H9 (cell line): ENCODE measurements at regions not wholly inside any gene's neighbourhood (a gene's known extent, or its start where the extent isn't known, plus 50 kb on each side); places are given as distances from the start of the nearest gene placed in this dataset.
"Not testable (repeated sequence)": the region's sequence is repeated elsewhere in the genome, so short reads cannot be mapped to it uniquely, and the experiment has no call there.

Experiments
- DNase-seq: peaks from one replicate; pipeline ENCODE4 v3.0.0-alpha.2; 2017
- H2AFZ ChIP-seq: one replicate; pipeline ENCODE4 v1.6.1; 2013; ENCODE audit warnings: mild to moderate bottlenecking, low read length, control low read depth, moderate library complexity
- H2AK5ac ChIP-seq: 2 replicates; pipeline ENCODE4 v1.6.1; 2013; ENCODE audit warnings: low read length, control low read depth, mixed read lengths; ENCODE audit not compliant: insufficient read length
- H2BK120ac ChIP-seq: one replicate; pipeline ENCODE4 v1.6.1; 2013; ENCODE audit warnings: low read depth, mild to moderate bottlenecking, low read length, control low read depth, inconsistent platforms; ENCODE audit not compliant: poor library complexity, severe bottlenecking
- H2BK12ac ChIP-seq: 2 replicates; pipeline ENCODE4 v1.6.1; 2013; ENCODE audit warnings: low read length, control low read depth, mixed read lengths, low read depth; ENCODE audit not compliant: insufficient read length
- H2BK15ac ChIP-seq: 2 replicates; pipeline ENCODE4 v1.6.1; 2013; ENCODE audit warnings: low read depth, low read length, control low read depth
- H2BK20ac ChIP-seq: one replicate; pipeline ENCODE4 v1.6.1; 2013; ENCODE audit warnings: low read depth, mild to moderate bottlenecking, low read length, control low read depth, inconsistent platforms; ENCODE audit not compliant: poor library complexity, severe bottlenecking
- H2BK5ac ChIP-seq: 2 replicates; pipeline ENCODE4 v1.6.1; 2013; ENCODE audit warnings: low read length, control low read depth, mixed read lengths; ENCODE audit not compliant: insufficient read length
- H3K14ac ChIP-seq: 2 replicates; pipeline ENCODE4 v1.6.1; 2013; ENCODE audit warnings: low read length, control low read depth; ENCODE audit not compliant: insufficient read depth
- H3K18ac ChIP-seq: 2 replicates; pipeline ENCODE4 v1.6.1; 2013; ENCODE audit warnings: low read depth, mild to moderate bottlenecking, mixed read lengths, low read length, control low read depth; ENCODE audit not compliant: insufficient read length
- H3K23ac ChIP-seq: 2 replicates; pipeline ENCODE4 v1.6.1; 2013; ENCODE audit warnings: low read length, control low read depth, mixed read lengths, low read depth; ENCODE audit not compliant: insufficient read length
- H3K23me2 ChIP-seq: 2 replicates; pipeline ENCODE4 v1.6.1; 2013; ENCODE audit warnings: low read depth, mild to moderate bottlenecking, mixed read lengths, low read length, control low read depth; ENCODE audit not compliant: insufficient read length, poor library complexity, severe bottlenecking
- H3K27ac ChIP-seq: 2 replicates; pipeline ENCODE4 v1.5.1; 2013; ENCODE audit warnings: low read length, control low read depth, mixed read lengths, low read depth; ENCODE audit not compliant: insufficient read length
- H3K27me3 ChIP-seq: 2 replicates; pipeline ENCODE4 v1.6.1; 2013; ENCODE audit warnings: low read length, control low read depth, inconsistent platforms; ENCODE audit not compliant: insufficient read depth
- H3K4ac ChIP-seq: 2 replicates; pipeline ENCODE4 v1.6.1; 2013; ENCODE audit warnings: low read depth, mild to moderate bottlenecking, control low read depth, inconsistent platforms, low read length, moderate library complexity
- H3K4me1 ChIP-seq: 2 replicates; pipeline ENCODE4 v1.6.1; 2013; ENCODE audit warnings: low read length, control low read depth, inconsistent platforms; ENCODE audit not compliant: insufficient read depth
- H3K4me2 ChIP-seq: 2 replicates; pipeline ENCODE4 v1.6.1; 2013; ENCODE audit warnings: low read length, control low read depth, mixed read lengths; ENCODE audit not compliant: insufficient read length, insufficient read depth
- H3K56ac ChIP-seq: 2 replicates; pipeline ENCODE4 v1.6.1; 2013; ENCODE audit warnings: low read depth, mild to moderate bottlenecking, mixed read lengths, low read length, control low read depth; ENCODE audit not compliant: insufficient read length
- H3K79me1 ChIP-seq: 2 replicates; pipeline ENCODE4 v1.6.1; 2013; ENCODE audit warnings: low read depth, mild to moderate bottlenecking, moderate library complexity, low read length, control low read depth, inconsistent platforms; ENCODE audit not compliant: insufficient read depth, poor library complexity, severe bottlenecking
- H3K79me2 ChIP-seq: 2 replicates; pipeline ENCODE4 v1.6.1; 2013; ENCODE audit warnings: low read length, control low read depth, inconsistent platforms; ENCODE audit not compliant: insufficient read depth
- H3K9ac ChIP-seq: 2 replicates; pipeline ENCODE4 v1.6.1; 2013; ENCODE audit warnings: low read length, control low read depth, mixed read lengths; ENCODE audit not compliant: insufficient read length; ENCODE audit errors: extremely low read depth
- H3K9me3 ChIP-seq: one replicate; pipeline ENCODE4 v1.6.1; 2013; ENCODE audit warnings: low read depth, low read length, inconsistent platforms; ENCODE audit not compliant: control insufficient read depth
- H3T11ph ChIP-seq: one replicate; pipeline ENCODE4 v1.6.1; 2013; ENCODE audit warnings: mild to moderate bottlenecking, low read length, control low read depth, inconsistent platforms
- H4K20me1 ChIP-seq: one replicate; pipeline ENCODE4 v1.6.1; 2013; ENCODE audit not compliant: control insufficient read depth, insufficient read length, insufficient read depth
- H4K5ac ChIP-seq: 2 replicates; pipeline ENCODE4 v1.6.1; 2013; ENCODE audit warnings: low read depth, mild to moderate bottlenecking, mixed read lengths, low read length, control low read depth; ENCODE audit not compliant: insufficient read length
- H4K8ac ChIP-seq: replicated peaks from 2 replicates; pipeline ENCODE4 v1.6.1; 2013; ENCODE audit warnings: low read length, control low read depth, mixed read lengths, low read depth; ENCODE audit not compliant: insufficient read length
- H4K91ac ChIP-seq: 2 replicates; pipeline ENCODE4 v1.6.1; 2013; ENCODE audit warnings: low read depth, mild to moderate bottlenecking, moderate library complexity, mixed read lengths, low read length, control low read depth; ENCODE audit not compliant: insufficient read length
- H3K27ac Mint-ChIP-seq, 3 experiments: 2 replicates in 2 of 3; 3 replicates in 1 of 3; pipeline ENCODE4 v1.8.0; 2020 to 2021; ENCODE audit warnings: mixed read lengths in 3 of 3, mild to moderate bottlenecking in 1 of 3, moderate library complexity in 1 of 3
- H3K27me3 Mint-ChIP-seq: 2 replicates; pipeline ENCODE4 v1.8.0; 2021; ENCODE audit warnings: low read depth, mild to moderate bottlenecking, moderate library complexity, mixed read lengths
- H3K36me3 Mint-ChIP-seq, 3 experiments: 2 replicates in 2 of 3; 3 replicates in 1 of 3; pipeline ENCODE4 v1.8.0; 2020 to 2021; ENCODE audit warnings: low read depth in 3 of 3, mixed read lengths in 3 of 3; ENCODE audit not compliant: insufficient read depth in 1 of 3
- H3K4me1 Mint-ChIP-seq, 2 experiments: 2 replicates each; pipeline ENCODE4 v1.8.0; 2020; ENCODE audit warnings: mixed read lengths in 2 of 2
- H3K4me3 Mint-ChIP-seq, 2 experiments: 2 replicates in 1 of 2; 3 replicates in 1 of 2; pipeline ENCODE4 v1.8.0; 2020 to 2021; ENCODE audit warnings: mild to moderate bottlenecking in 2 of 2, mixed read lengths in 2 of 2, moderate library complexity in 1 of 2
- H3K9me3 Mint-ChIP-seq, 2 experiments: 2 replicates in 1 of 2; 3 replicates in 1 of 2; pipeline ENCODE4 v1.8.0; 2020; ENCODE audit warnings: mild to moderate bottlenecking in 2 of 2, mixed read lengths in 2 of 2, moderate library complexity in 1 of 2
- CTCF ChIP-seq: fragments of 200-600 bp; sonication (generic); conservative IDR thresholded peaks from 3 replicates; pipeline ENCODE4 v1.8.0; 2021; ENCODE audit warnings: antibody characterized with exemption, mild to moderate bottlenecking
- WGBS: extraction: QIAGEN DNeasy Blood & Tissue Kit; methylation state at CpG from one replicate; pipeline ENCODE4 v1.1.7; 2013; ENCODE audit warnings: missing lambda C conversion rate, low lambda C conversion rate, mixed read lengths; ENCODE audit not compliant: insufficient read length; ENCODE audit errors: extremely low coverage; 5-methylcytosine and 5-hydroxymethylcytosine counted together

- Histone ChIP-seq H2AK5ac (no peak overlapping the region), H3K4me2 (no peak overlapping the region), H3K9ac (no peak overlapping the region), H4K20me1 (no peaks in the 10 kb centered on the region), H3K23ac (no peak overlapping the region), H3K27ac (no peak overlapping the region), H3K79me1 (no peaks in the 10 kb centered on the region), H2BK12ac (no peak overlapping the region), H2BK15ac (no peak overlapping the region), H4K5ac (no peak overlapping the region), H2AFZ (no peak overlapping the region), H3K9me3 (no peaks in the 10 kb centered on the region), H2BK5ac (no peak overlapping the region), H2BK120ac (no peak overlapping the region), H3K4me1 (no peaks in the 10 kb centered on the region), H3K79me2 (no peaks in the 10 kb centered on the region), H3K27me3 (no peaks in the 10 kb centered on the region), H3K14ac (no peak overlapping the region), H3K4ac (no peak overlapping the region), H3T11ph (no peak overlapping the region), H4K8ac (no peak overlapping the region), H3K56ac (no peak overlapping the region), H3K23me2 (no peaks in the 10 kb centered on the region), H4K91ac (no peak overlapping the region), H3K18ac (no peak overlapping the region), H2BK20ac (no peak overlapping the region)
- no peak overlapping the region for H3K4me3 Mint-ChIP-seq
- TF ChIP-seq CTCF, result no peak
- peaks cover 11 to 20% of the 10 kb centered on the region in 2 experiments for H3K4me1 Mint-ChIP-seq
- no peak overlapping the region for H3K27ac Mint-ChIP-seq
- no peak for DNase-seq
- H3K36me3 Mint-ChIP-seq, result peaks cover 1 to 16% (median 12%) of the 10 kb centered on the region in 3 experiments; a peak in 6 of 7 replicates
- no peaks in the 10 kb centered on the region for H3K27me3 Mint-ChIP-seq
- peaks cover 18 to 24% of the 10 kb centered on the region in 2 experiments for H3K9me3 Mint-ChIP-seq
- no CpG with 5 or more reads among the region's 2 CpGs for WGBS
Measured at GRCh38 chr2:39834426-39834825, 55.4 kb upstream of the THUMPD2 start.

- H3K23me2 ChIP-seq, DNase-seq, H3K4me3 Mint-ChIP-seq: not testable (repeated sequence)
Measured at GRCh38 chr2:39830610-39831009, 51.6 kb upstream of the THUMPD2 start.

More at GRCh38 chr2:39830610-39831009, 51.6 kb upstream of the THUMPD2 start:
- H3K9me3 ChIP-seq, H2BK15ac ChIP-seq, H3K9me3 Mint-ChIP-seq, H3K79me1 ChIP-seq, H3K56ac ChIP-seq, H3K9ac ChIP-seq, H3K14ac ChIP-seq, H3K27ac Mint-ChIP-seq, H4K8ac ChIP-seq, H3K27ac ChIP-seq, H3T11ph ChIP-seq, H2AFZ ChIP-seq, H3K4ac ChIP-seq, H2BK5ac ChIP-seq, H4K5ac ChIP-seq, H3K23ac ChIP-seq, H3K4me2 ChIP-seq, H3K79me2 ChIP-seq, H2BK12ac ChIP-seq, H3K27me3 Mint-ChIP-seq, H2AK5ac ChIP-seq, H3K36me3 Mint-ChIP-seq, H3K18ac ChIP-seq, H3K4me1 Mint-ChIP-seq, H3K27me3 ChIP-seq, H2BK20ac ChIP-seq, H4K20me1 ChIP-seq, H3K4me1 ChIP-seq, H4K91ac ChIP-seq, H2BK120ac ChIP-seq: not testable (repeated sequence)
- WGBS, result no CpG with 5 or more reads among the region's 4 CpGs
